ENCODE measurements at regions not wholly inside any gene's neighbourhood (a gene's known extent, or its start where the extent isn't known, plus 50 kb on each side); places are given as distances from the start of the nearest gene placed in this dataset.

DNA sequence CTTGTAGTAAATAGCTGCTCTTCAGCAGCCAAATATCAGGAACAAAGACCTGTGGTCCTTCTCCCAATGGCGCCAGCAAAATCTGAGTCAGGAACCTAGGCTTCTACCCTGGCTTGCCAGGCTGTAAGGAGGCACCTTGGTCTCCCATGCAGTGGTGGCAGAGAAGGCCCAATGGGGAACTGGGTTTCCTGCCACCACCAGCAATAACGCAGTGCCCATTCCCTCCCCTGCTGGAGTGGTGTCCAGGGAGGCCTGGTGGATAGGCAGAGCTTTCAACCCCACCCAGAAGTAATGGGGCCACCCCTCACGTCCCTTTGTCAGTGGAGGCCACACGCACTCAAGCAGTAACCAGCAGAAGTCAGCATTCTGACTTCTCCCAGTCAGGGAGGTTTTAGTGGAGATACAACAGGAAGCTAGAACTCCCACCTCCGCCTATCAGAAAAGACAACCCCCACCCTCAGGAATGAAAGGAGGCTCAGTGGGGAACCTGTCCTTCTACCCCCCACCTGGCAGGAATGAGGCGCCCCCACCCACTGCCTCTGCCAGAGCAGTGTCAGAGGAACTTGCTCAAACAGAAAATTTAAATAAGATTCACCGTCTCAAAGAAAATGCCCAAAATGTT, 132.4 kb downstream of the COPS8 start:
- H3K4me2 ChIP-seq (ENCODE audit: low read length): no peak overlapping the region
- H3K79me2 ChIP-seq (ENCODE audit: control insufficient read depth, low read length): no peaks in the 10 kb centered on the region
- no peaks in the 10 kb centered on the region for H3K4me1 ChIP-seq (ENCODE audit: control insufficient read depth, low read length)
- H3K9me2 ChIP-seq (replicated peaks; ENCODE audit: control insufficient read depth, low read length): no peaks in the 10 kb centered on the region
- no peak overlapping the region for H3K27ac ChIP-seq (ENCODE audit: low read depth, low read length)
- H3K36me3 ChIP-seq (ENCODE audit: control insufficient read depth, low read length): no peaks in the 10 kb centered on the region
- no peak overlapping the region for H3K4me3 ChIP-seq (ENCODE audit: low read length)
- TF ChIP-seq EZH2phosphoT487 (IDR thresholded peaks at IDR 0.05; ENCODE audit: borderline replicate concordance, low read length) (no peak), CTCF (IDR thresholded peaks at IDR 0.05; ENCODE audit: low read depth, low read length, poor library complexity, severe bottlenecking) (no peak)
- H3K27me3 ChIP-seq (ENCODE audit: control insufficient read depth, low read length): no peaks in the 10 kb centered on the region
- H3K9me3 ChIP-seq (ENCODE audit: control insufficient read depth, insufficient read depth, low read length): no peaks in the 10 kb centered on the region
- no peaks in the 10 kb centered on the region for H3F3A ChIP-seq (ENCODE audit: control insufficient read depth, insufficient read depth)
- H4K20me1 ChIP-seq (ENCODE audit: control insufficient read depth, insufficient read depth, low read depth, low read length): no peaks in the 10 kb centered on the region

DNA sequence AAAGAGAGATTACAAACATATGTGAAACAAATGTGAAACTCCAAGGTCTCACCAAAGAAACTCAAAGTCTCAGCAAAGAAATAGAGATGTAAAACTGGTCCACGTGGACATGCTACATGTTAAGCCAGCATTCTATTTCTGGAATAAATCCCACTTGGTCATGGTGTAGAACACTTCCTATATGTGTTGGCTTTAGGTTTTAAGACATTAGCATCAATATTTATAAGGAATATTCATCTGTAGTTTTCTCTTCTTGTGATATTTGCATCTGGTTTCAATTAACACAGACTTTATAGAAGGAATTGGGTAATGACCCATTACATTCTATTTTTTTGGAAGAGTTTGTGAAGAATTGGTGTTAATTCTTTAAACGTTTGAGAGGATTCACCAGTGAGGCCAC, 133.1 kb downstream of the COPS8 start:
- H3K27me3 ChIP-seq (ENCODE audit: control insufficient read depth, low read length): no peaks in the 10 kb centered on the region
- no peaks in the 10 kb centered on the region for H3K4me1 ChIP-seq (ENCODE audit: control insufficient read depth, low read length)
- H3K9me3 ChIP-seq (ENCODE audit: control insufficient read depth, insufficient read depth, low read length): no peaks in the 10 kb centered on the region
- no peaks in the 10 kb centered on the region for H3K9me2 ChIP-seq (replicated peaks; ENCODE audit: control insufficient read depth, low read length)
- no peak overlapping the region for H3K27ac ChIP-seq (ENCODE audit: low read depth, low read length)
- no peak overlapping the region for H3K4me3 ChIP-seq (ENCODE audit: low read length)
- TF ChIP-seq CTCF (IDR thresholded peaks at IDR 0.05; ENCODE audit: low read depth, low read length, poor library complexity, severe bottlenecking) (no peak), EZH2phosphoT487 (IDR thresholded peaks at IDR 0.05; ENCODE audit: borderline replicate concordance, low read length) (no peak)
- H3K4me2 ChIP-seq (ENCODE audit: low read length): no peak overlapping the region
- no peaks in the 10 kb centered on the region for H4K20me1 ChIP-seq (ENCODE audit: control insufficient read depth, insufficient read depth, low read depth, low read length)
- no peaks in the 10 kb centered on the region for H3F3A ChIP-seq (ENCODE audit: control insufficient read depth, insufficient read depth)
- no peaks in the 10 kb centered on the region for H3K79me2 ChIP-seq (ENCODE audit: control insufficient read depth, low read length)
- H3K36me3 ChIP-seq (ENCODE audit: control insufficient read depth, low read length): no peaks in the 10 kb centered on the region

GRCh38 chr2:237219826-237220225, 134.1 kb downstream of the COPS8 start:
- Histone ChIP-seq H3F3A (ENCODE audit: control insufficient read depth, insufficient read depth) (no peaks in the 10 kb centered on the region), H3K79me2 (ENCODE audit: control insufficient read depth, low read length) (no peaks in the 10 kb centered on the region), H3K27ac (ENCODE audit: low read depth, low read length) (no peak overlapping the region), H3K27me3 (ENCODE audit: control insufficient read depth, low read length) (no peaks in the 10 kb centered on the region), H4K20me1 (ENCODE audit: control insufficient read depth, insufficient read depth, low read depth, low read length) (no peaks in the 10 kb centered on the region), H3K4me1 (ENCODE audit: control insufficient read depth, low read length) (no peaks in the 10 kb centered on the region), H3K4me3 (ENCODE audit: low read length) (no peak overlapping the region), H3K4me2 (ENCODE audit: low read length) (no peak overlapping the region), H3K36me3 (ENCODE audit: control insufficient read depth, low read length) (no peaks in the 10 kb centered on the region), H3K9me3 (ENCODE audit: control insufficient read depth, insufficient read depth, low read length) (no peaks in the 10 kb centered on the region), H3K9me2 (replicated peaks; ENCODE audit: control insufficient read depth, low read length) (no peaks in the 10 kb centered on the region)
- TF ChIP-seq EZH2phosphoT487 (IDR thresholded peaks at IDR 0.05; ENCODE audit: borderline replicate concordance, low read length): no peak
- TF ChIP-seq CTCF (IDR thresholded peaks at IDR 0.05; ENCODE audit: low read depth, low read length, poor library complexity, severe bottlenecking): no peak
